ENCODE measurements at regions not wholly inside any gene's neighbourhood (a gene's known extent, or its start where the extent isn't known, plus 50 kb on each side); places are given as distances from the start of the nearest gene placed in this dataset.

DNA sequence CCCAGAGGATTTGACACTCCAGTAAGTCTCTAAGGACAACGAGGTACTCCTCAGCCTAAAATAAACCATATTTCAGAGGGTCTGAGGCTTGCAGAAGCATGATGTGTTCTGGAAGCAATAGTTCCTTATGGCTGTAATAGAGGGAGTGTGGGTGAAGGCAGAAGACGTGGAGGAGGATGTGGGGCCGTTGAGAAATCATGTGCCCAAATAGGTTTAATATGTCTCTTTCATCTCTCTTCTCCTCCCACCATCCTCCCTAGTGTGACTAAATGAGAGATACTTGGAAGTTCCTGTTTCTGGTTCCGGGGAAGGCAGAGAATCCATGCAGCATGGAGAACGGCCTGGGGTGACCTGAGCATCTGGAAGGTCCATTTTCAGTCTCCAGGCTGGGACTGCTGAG lies 174.0 kb upstream of the RSPO3 start:
- H3K9me3 ChIP-seq (ENCODE audit: low read length) = no peaks in the 10 kb centered on the region
- no peak overlapping the region for H3K4me3 ChIP-seq (ENCODE audit: low read length)
- ChIA-PET POLR2A (ENCODE audit: unreplicated experiment) (no interaction called here), CTCF (no interaction called here)
- TF ChIP-seq EZH2 (IDR thresholded peaks at IDR 0.05; ENCODE audit: low read length, unreplicated experiment) (no peak), EZH2phosphoT487 (IDR thresholded peaks at IDR 0.05; ENCODE audit: borderline replicate concordance, low read length) (no peak)
- TF ChIP-seq, protein P1, sequence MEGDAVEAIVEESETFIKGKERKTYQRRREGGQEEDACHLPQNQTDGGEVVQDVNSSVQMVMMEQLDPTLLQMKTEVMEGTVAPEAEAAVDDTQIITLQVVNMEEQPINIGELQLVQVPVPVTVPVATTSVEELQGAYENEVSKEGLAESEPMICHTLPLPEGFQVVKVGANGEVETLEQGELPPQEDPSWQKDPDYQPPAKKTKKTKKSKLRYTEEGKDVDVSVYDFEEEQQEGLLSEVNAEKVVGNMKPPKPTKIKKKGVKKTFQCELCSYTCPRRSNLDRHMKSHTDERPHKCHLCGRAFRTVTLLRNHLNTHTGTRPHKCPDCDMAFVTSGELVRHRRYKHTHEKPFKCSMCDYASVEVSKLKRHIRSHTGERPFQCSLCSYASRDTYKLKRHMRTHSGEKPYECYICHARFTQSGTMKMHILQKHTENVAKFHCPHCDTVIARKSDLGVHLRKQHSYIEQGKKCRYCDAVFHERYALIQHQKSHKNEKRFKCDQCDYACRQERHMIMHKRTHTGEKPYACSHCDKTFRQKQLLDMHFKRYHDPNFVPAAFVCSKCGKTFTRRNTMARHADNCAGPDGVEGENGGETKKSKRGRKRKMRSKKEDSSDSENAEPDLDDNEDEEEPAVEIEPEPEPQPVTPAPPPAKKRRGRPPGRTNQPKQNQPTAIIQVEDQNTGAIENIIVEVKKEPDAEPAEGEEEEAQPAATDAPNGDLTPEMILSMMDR (conservative IDR thresholded peaks at IDR 0.05; ENCODE audit: low read depth, low read length) = no peak
- DNase-seq (no peak), ATAC-seq (no peak)
- H3F3A ChIP-seq (ENCODE audit: low read length, unreplicated experiment) = no peaks in the 10 kb centered on the region
- H3K9me2 ChIP-seq (replicated peaks; ENCODE audit: low read length) = no peaks in the 10 kb centered on the region
- no peak overlapping the region for H2AFZ ChIP-seq (ENCODE audit: low read length)
- H3K79me2 ChIP-seq (ENCODE audit: low read length) = no peaks in the 10 kb centered on the region
- H4K20me1 ChIP-seq (ENCODE audit: low read length) = no peaks in the 10 kb centered on the region
- no TSS peak for BruUV-seq (replicated peaks)
- H3K4me1 ChIP-seq (ENCODE audit: insufficient read depth, low read length) = no peaks in the 10 kb centered on the region
- no peaks in the 10 kb centered on the region; the same call in 1 of the 2 replicates for H3K27me3 ChIP-seq (ENCODE audit: low read length)
- H3K9ac ChIP-seq (ENCODE audit: low read length) = no peak overlapping the region
- H3K4me2 ChIP-seq (ENCODE audit: low read length) = no peak overlapping the region
- no peak overlapping the region for H3K27ac ChIP-seq (ENCODE audit: low read length)
- no peaks in the 10 kb centered on the region for H3K36me3 ChIP-seq (ENCODE audit: low read depth, low read length)
- intact Hi-C loops (cut with micrococcal nuclease) = no loop called here

DNA sequence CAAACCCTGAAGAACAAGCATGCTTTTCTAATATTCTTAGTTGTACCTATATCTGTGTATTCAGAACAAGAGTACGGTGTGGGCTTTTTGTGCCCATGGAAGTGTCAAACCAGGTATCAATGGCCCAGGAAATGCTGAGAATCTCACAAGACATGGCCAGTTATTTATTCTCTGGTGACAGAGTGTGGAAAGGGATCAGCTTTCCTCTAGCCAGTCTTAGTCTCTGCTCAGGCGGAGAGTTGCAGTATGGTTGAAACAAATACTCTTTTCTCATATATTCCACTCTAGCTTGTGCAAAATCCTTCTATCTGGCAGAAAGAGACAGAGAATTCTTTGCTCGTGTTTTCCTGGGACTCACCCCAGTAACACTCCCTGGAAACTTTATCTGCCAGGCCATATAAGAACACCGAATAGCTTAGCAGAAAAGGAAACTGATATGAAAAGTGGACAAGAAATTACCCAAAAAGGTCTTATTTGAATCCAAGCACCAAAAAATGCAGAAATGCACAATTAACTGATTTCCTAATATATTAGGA lies 173.3 kb upstream of the RSPO3 start:
- Histone ChIP-seq H3K9me3 (ENCODE audit: low read length) (no peaks in the 10 kb centered on the region), H3K4me3 (ENCODE audit: low read length) (no peak overlapping the region), H3K36me3 (ENCODE audit: low read depth, low read length) (no peaks in the 10 kb centered on the region), H3K9ac (ENCODE audit: low read length) (no peak overlapping the region), H3K4me2 (ENCODE audit: low read length) (no peak overlapping the region), H3K9me2 (replicated peaks; ENCODE audit: low read length) (no peaks in the 10 kb centered on the region), H3K27me3 (ENCODE audit: low read length) (no peaks in the 10 kb centered on the region; the same call in 1 of the 2 replicates), H4K20me1 (ENCODE audit: low read length) (no peaks in the 10 kb centered on the region), H3K79me2 (ENCODE audit: low read length) (no peaks in the 10 kb centered on the region), H2AFZ (ENCODE audit: low read length) (no peak overlapping the region), H3F3A (ENCODE audit: low read length, unreplicated experiment) (no peaks in the 10 kb centered on the region), H3K27ac (ENCODE audit: low read length) (no peak overlapping the region), H3K4me1 (ENCODE audit: insufficient read depth, low read length) (no peaks in the 10 kb centered on the region)
- TF ChIP-seq EZH2phosphoT487 (IDR thresholded peaks at IDR 0.05; ENCODE audit: borderline replicate concordance, low read length) (no peak), EZH2 (IDR thresholded peaks at IDR 0.05; ENCODE audit: low read length, unreplicated experiment) (no peak)
- TF ChIP-seq, protein P1 (conservative IDR thresholded peaks at IDR 0.05; ENCODE audit: low read depth, low read length) = no peak
- DNase-seq = no peak
- POLR2A ChIA-PET (ENCODE audit: unreplicated experiment) = no interaction called here
- no peak for ATAC-seq
- BruUV-seq (replicated peaks) = no TSS peak
- CTCF ChIA-PET = no interaction called here
- intact Hi-C loops (cut with micrococcal nuclease) = no loop called here

DNA sequence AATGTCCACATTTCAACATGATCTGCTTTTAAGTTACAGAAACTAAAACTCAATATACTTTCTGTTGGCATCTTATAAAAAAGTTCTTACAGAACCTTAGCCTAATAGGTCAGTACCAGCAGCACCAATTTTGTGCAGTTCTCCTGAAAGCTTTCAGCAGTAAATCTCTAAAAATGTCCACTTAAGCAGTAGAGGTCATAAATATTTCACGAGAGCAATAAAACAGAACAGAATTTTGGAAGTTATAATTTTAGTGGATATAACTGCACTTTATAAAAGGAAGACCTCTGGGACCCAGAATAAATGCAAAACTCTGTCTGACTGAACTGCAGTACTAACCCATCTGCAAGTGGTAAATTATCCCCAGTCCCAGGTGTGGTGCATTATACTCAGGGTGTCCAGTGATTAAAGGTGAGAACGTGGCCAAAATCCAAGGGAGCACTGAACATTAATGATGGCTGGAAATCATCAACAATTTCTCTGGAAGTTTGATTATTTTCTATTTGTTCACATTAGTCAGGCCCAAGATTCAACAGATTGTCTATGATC lies 172.6 kb upstream of the RSPO3 start:
- intact Hi-C loops (cut with micrococcal nuclease) = no loop called here
- Histone ChIP-seq H3F3A (ENCODE audit: low read length, unreplicated experiment) (no peaks in the 10 kb centered on the region), H3K9me2 (replicated peaks; ENCODE audit: low read length) (no peaks in the 10 kb centered on the region), H3K4me2 (ENCODE audit: low read length) (no peak overlapping the region), H3K79me2 (ENCODE audit: low read length) (no peaks in the 10 kb centered on the region), H3K36me3 (ENCODE audit: low read depth, low read length) (no peaks in the 10 kb centered on the region), H3K9ac (ENCODE audit: low read length) (no peak overlapping the region), H3K4me1 (ENCODE audit: insufficient read depth, low read length) (no peaks in the 10 kb centered on the region), H3K27me3 (ENCODE audit: low read length) (no peaks in the 10 kb centered on the region), H3K27ac (ENCODE audit: low read length) (no peak overlapping the region), H2AFZ (ENCODE audit: low read length) (no peak overlapping the region), H4K20me1 (ENCODE audit: low read length) (no peaks in the 10 kb centered on the region), H3K9me3 (ENCODE audit: low read length) (no peaks in the 10 kb centered on the region), H3K4me3 (ENCODE audit: low read length) (no peak overlapping the region)
- no peak for DNase-seq
- TF ChIP-seq, protein P1 (conservative IDR thresholded peaks at IDR 0.05; ENCODE audit: low read depth, low read length) = no peak
- TF ChIP-seq EZH2phosphoT487 (IDR thresholded peaks at IDR 0.05; ENCODE audit: borderline replicate concordance, low read length) (no peak), EZH2 (IDR thresholded peaks at IDR 0.05; ENCODE audit: low read length, unreplicated experiment) (no peak)
- ATAC-seq = no peak
- POLR2A ChIA-PET (ENCODE audit: unreplicated experiment) = no interaction called here
- CTCF ChIA-PET = no interaction called here
- no TSS peak for BruUV-seq (replicated peaks)
